Dendritic cell treated with granulocyte-macrophage colony-stimulating factor and Interleukin-4, amounts not matched to agents 40 ng/mL and 50 ng/mL, for 4 days (primary cell): ENCODE measurements at regions not wholly inside any gene's neighbourhood (a gene's known extent, or its start where the extent isn't known, plus 50 kb on each side); places are given as distances from the start of the nearest gene placed in this dataset.

ENCODE experiments used
- H3K27ac Mint-ChIP-seq: one replicate; pipeline ENCODE4 v1.8.0; 2022; ENCODE audit warnings: mild to moderate bottlenecking, mixed read lengths
- H3K27me3 Mint-ChIP-seq: one replicate; pipeline ENCODE4 v1.8.0; 2022; ENCODE audit warnings: mild to moderate bottlenecking, mixed read lengths
- H3K36me3 Mint-ChIP-seq: one replicate; pipeline ENCODE4 v1.8.0; 2022; ENCODE audit warnings: low read depth, mixed read lengths
- H3K4me1 Mint-ChIP-seq: one replicate; pipeline ENCODE4 v1.8.0; 2022; ENCODE audit warnings: low read depth, mixed read lengths
- H3K4me3 Mint-ChIP-seq: one replicate; pipeline ENCODE4 v1.8.0; 2022; ENCODE audit warnings: mild to moderate bottlenecking, moderate library complexity, mixed read lengths
- H3K9me3 Mint-ChIP-seq: one replicate; pipeline ENCODE4 v1.8.0; 2022; ENCODE audit warnings: mixed read lengths
- intact Hi-C: fragments of 100-400 bp; cut with micrococcal nuclease; formaldehyde crosslinking; loops from one replicate; pipeline ENCODE4 v1.15.0; 2022

- no peaks in the 10 kb centered on the region for H3K36me3 Mint-ChIP-seq
These were observed 144.6 kb upstream of the TBX20 start for GRCh38 chr7:35398518-35398917.

GRCh38 chr7:35390146-35390545, 136.2 kb upstream of the TBX20 start:
- Mint-ChIP-seq H3K27ac (no peak overlapping the region), H3K4me3 (no peak overlapping the region), H3K4me1 (no peaks in the 10 kb centered on the region), H3K9me3 (no peaks in the 10 kb centered on the region), H3K36me3 (no peaks in the 10 kb centered on the region), H3K27me3 (no peaks in the 10 kb centered on the region)
- intact Hi-C loops, result no loop called here

More at GRCh38 chr7:35398518-35398917, 144.6 kb upstream of the TBX20 start:
- H3K27me3 Mint-ChIP-seq, result no peaks in the 10 kb centered on the region
- intact Hi-C loops, result no loop called here
- H3K9me3 Mint-ChIP-seq, result no peaks in the 10 kb centered on the region
- H3K27ac Mint-ChIP-seq, result no peak overlapping the region
- no peaks in the 10 kb centered on the region for H3K4me1 Mint-ChIP-seq
- no peak overlapping the region for H3K4me3 Mint-ChIP-seq

GRCh38 chr7:35389636-35390035, 135.7 kb upstream of the TBX20 start:
- no peak overlapping the region for H3K27ac Mint-ChIP-seq
- H3K36me3 Mint-ChIP-seq, result no peaks in the 10 kb centered on the region
- intact Hi-C loops, result no loop called here
- no peaks in the 10 kb centered on the region for H3K4me1 Mint-ChIP-seq
- no peaks in the 10 kb centered on the region for H3K9me3 Mint-ChIP-seq
- H3K4me3 Mint-ChIP-seq, result no peak overlapping the region
- H3K27me3 Mint-ChIP-seq, result no peaks in the 10 kb centered on the region

- no peaks in the 10 kb centered on the region for H3K9me3 Mint-ChIP-seq
- no peak overlapping the region for H3K27ac Mint-ChIP-seq
- no peak overlapping the region for H3K4me3 Mint-ChIP-seq
- H3K36me3 Mint-ChIP-seq, result no peaks in the 10 kb centered on the region
- H3K4me1 Mint-ChIP-seq, result no peaks in the 10 kb centered on the region
- H3K27me3 Mint-ChIP-seq, result no peaks in the 10 kb centered on the region
- intact Hi-C loops, result no loop called here
These were observed 133.2 kb upstream of the TBX20 start for GRCh38 chr7:35386816-35387706.

- intact Hi-C loops, result no loop called here
- H3K9me3 Mint-ChIP-seq, result no peaks in the 10 kb centered on the region
- no peak overlapping the region for H3K27ac Mint-ChIP-seq
- H3K36me3 Mint-ChIP-seq, result no peaks in the 10 kb centered on the region
- H3K27me3 Mint-ChIP-seq, result no peaks in the 10 kb centered on the region
- no peak overlapping the region for H3K4me3 Mint-ChIP-seq
- H3K4me1 Mint-ChIP-seq, result no peaks in the 10 kb centered on the region
These were observed 132.3 kb upstream of the TBX20 start for GRCh38 chr7:35386082-35386815.

GRCh38 chr7:35384761-35385700, 131.1 kb upstream of the TBX20 start:
- Mint-ChIP-seq H3K9me3 (peaks cover 8% of the 10 kb centered on the region), H3K27ac (no peak overlapping the region), H3K36me3 (no peaks in the 10 kb centered on the region), H3K4me3 (no peak overlapping the region), H3K4me1 (no peaks in the 10 kb centered on the region), H3K27me3 (no peaks in the 10 kb centered on the region)
- intact Hi-C loops, result no loop called here

- intact Hi-C loops, result no loop called here
- no peak overlapping the region for H3K4me3 Mint-ChIP-seq
- H3K9me3 Mint-ChIP-seq, result peaks cover 8% of the 10 kb centered on the region
- no peaks in the 10 kb centered on the region for H3K36me3 Mint-ChIP-seq
- H3K4me1 Mint-ChIP-seq, result peaks cover 6% of the 10 kb centered on the region
- no peaks in the 10 kb centered on the region for H3K27me3 Mint-ChIP-seq
- H3K27ac Mint-ChIP-seq, result no peak overlapping the region
These were observed 126.9 kb upstream of the TBX20 start for GRCh38 chr7:35380739-35381224.

- peaks cover 14% of the 10 kb centered on the region for H3K9me3 Mint-ChIP-seq
- H3K27ac Mint-ChIP-seq, result no peak overlapping the region
- no peak overlapping the region for H3K4me3 Mint-ChIP-seq
- intact Hi-C loops, result no loop called here
- H3K36me3 Mint-ChIP-seq, result no peaks in the 10 kb centered on the region
- peaks cover 6% of the 10 kb centered on the region for H3K4me1 Mint-ChIP-seq
- H3K27me3 Mint-ChIP-seq, result no peaks in the 10 kb centered on the region
These were observed 125.6 kb upstream of the TBX20 start for GRCh38 chr7:35379481-35379880.

GRCh38 chr7:35375516-35375915, 121.6 kb upstream of the TBX20 start:
- Mint-ChIP-seq H3K27ac (no peak overlapping the region), H3K36me3 (no peaks in the 10 kb centered on the region), H3K9me3 (peaks cover 17% of the 10 kb centered on the region), H3K4me3 (no peak overlapping the region), H3K27me3 (no peaks in the 10 kb centered on the region), H3K4me1 (peaks cover 6% of the 10 kb centered on the region)
- intact Hi-C loops, result no loop called here

GRCh38 chr7:35374858-35375257, 121.0 kb upstream of the TBX20 start:
- peaks cover 5% of the 10 kb centered on the region for H3K4me1 Mint-ChIP-seq
- intact Hi-C loops, result no loop called here
- H3K36me3 Mint-ChIP-seq, result no peaks in the 10 kb centered on the region
- H3K4me3 Mint-ChIP-seq, result no peak overlapping the region
- H3K9me3 Mint-ChIP-seq, result peaks cover 15% of the 10 kb centered on the region
- no peak overlapping the region for H3K27ac Mint-ChIP-seq
- no peaks in the 10 kb centered on the region for H3K27me3 Mint-ChIP-seq

- intact Hi-C loops, result no loop called here
- Mint-ChIP-seq H3K9me3 (peaks cover 15% of the 10 kb centered on the region), H3K27ac (no peak overlapping the region), H3K4me3 (no peak overlapping the region), H3K36me3 (no peaks in the 10 kb centered on the region), H3K27me3 (no peaks in the 10 kb centered on the region), H3K4me1 (no peaks in the 10 kb centered on the region)
These were observed 117.3 kb upstream of the TBX20 start for GRCh38 chr7:35371221-35371620.

- Mint-ChIP-seq H3K4me1 (no peaks in the 10 kb centered on the region), H3K4me3 (no peak overlapping the region), H3K36me3 (no peaks in the 10 kb centered on the region), H3K9me3 (peaks cover 17% of the 10 kb centered on the region), H3K27ac (no peak overlapping the region), H3K27me3 (no peaks in the 10 kb centered on the region)
- intact Hi-C loops, result no loop called here
These were observed 116.8 kb upstream of the TBX20 start for GRCh38 chr7:35370687-35371086.

- H3K27ac Mint-ChIP-seq, result no peak overlapping the region
These were observed 112.6 kb upstream of the TBX20 start for GRCh38 chr7:35366167-35367155.

More at GRCh38 chr7:35366167-35367155, 112.6 kb upstream of the TBX20 start:
- Mint-ChIP-seq H3K4me3 (no peak overlapping the region), H3K9me3 (peaks cover 9% of the 10 kb centered on the region), H3K36me3 (no peaks in the 10 kb centered on the region), H3K27me3 (no peaks in the 10 kb centered on the region), H3K4me1 (no peaks in the 10 kb centered on the region)
- intact Hi-C loops, result no loop called here
